SW480 (cell line): ENCODE measurements at regions not wholly inside any gene's neighbourhood (a gene's known extent, or its start where the extent isn't known, plus 50 kb on each side); places are given as distances from the start of the nearest gene placed in this dataset.
"Not testable (repeated sequence)": the region's sequence is repeated elsewhere in the genome, so short reads cannot be mapped to it uniquely, and the experiment has no call there.

Source experiments
- DNase-seq: peaks from one replicate; pipeline ENCODE4 v3.0.0-alpha.2; 2016; ENCODE audit warnings: low spot score

GRCh38 chr3:99586701-99587100 lies 51.7 kb upstream of the COL8A1 start:
- DNase-seq = no peak

- no peak for DNase-seq
Measured at GRCh38 chr3:99579965-99580364, 58.4 kb upstream of the COL8A1 start.

GRCh38 chr3:99579246-99579645 lies 59.1 kb upstream of the COL8A1 start:
- peak; percentile 43 for DNase-seq

- no peak for DNase-seq
Measured at GRCh38 chr3:99578339-99578970, 59.9 kb upstream of the COL8A1 start.

GRCh38 chr3:99576904-99577559 lies 61.4 kb upstream of the COL8A1 start:
- DNase-seq = no peak

- DNase-seq = no peak
Measured at GRCh38 chr3:99575683-99576082, 62.7 kb upstream of the COL8A1 start.

- DNase-seq = no peak
Measured at GRCh38 chr3:99570061-99570460, 68.3 kb upstream of the COL8A1 start.

- DNase-seq = no peak
Measured at GRCh38 chr3:99568663-99569335, 69.6 kb upstream of the COL8A1 start.

- no peak for DNase-seq
Measured at GRCh38 chr3:99565331-99565730, 73.1 kb upstream of the COL8A1 start.

- DNase-seq = no peak
Measured at GRCh38 chr3:99562990-99563607, 75.3 kb upstream of the COL8A1 start.

- DNase-seq = no peak
Measured at GRCh38 chr3:99562138-99562537, 76.3 kb upstream of the COL8A1 start.

GRCh38 chr3:99561056-99561455 lies 77.3 kb upstream of the COL8A1 start:
- no peak for DNase-seq

- no peak for DNase-seq
Measured at GRCh38 chr3:99559196-99559595, 79.2 kb upstream of the COL8A1 start.

GRCh38 chr3:99555885-99556284 lies 82.5 kb upstream of the COL8A1 start:
- DNase-seq = not testable (repeated sequence)

- no peak for DNase-seq
Measured at GRCh38 chr3:99551520-99551919, 86.9 kb upstream of the COL8A1 start.

- no peak for DNase-seq
Measured at GRCh38 chr3:99549957-99550603, 88.3 kb upstream of the COL8A1 start.

- no peak for DNase-seq
Measured at GRCh38 chr3:99549220-99549619, 89.2 kb upstream of the COL8A1 start.

- DNase-seq = no peak
Measured at GRCh38 chr3:99548674-99549073, 89.7 kb upstream of the COL8A1 start.

GRCh38 chr3:99545941-99546580 lies 92.3 kb upstream of the COL8A1 start:
- no peak for DNase-seq

GRCh38 chr3:99544786-99545281 lies 93.6 kb upstream of the COL8A1 start:
- DNase-seq = no peak

GRCh38 chr3:99543796-99544195 lies 94.6 kb upstream of the COL8A1 start:
- no peak for DNase-seq
